ENCODE measurements at regions not wholly inside any gene's neighbourhood (a gene's known extent, or its start where the extent isn't known, plus 50 kb on each side); places are given as distances from the start of the nearest gene placed in this dataset.

- H3K9ac ChIP-seq (ENCODE audit: control insufficient read depth, extremely low read depth, insufficient read depth, low read length), result no peak overlapping the region
- no peak overlapping the region for H3K27ac ChIP-seq (ENCODE audit: control insufficient read depth, insufficient read depth, low read length)
- no peak overlapping the region for H2AFZ ChIP-seq (ENCODE audit: control insufficient read depth, low read length)
- H4K20me1 ChIP-seq (ENCODE audit: control insufficient read depth, extremely low read depth, insufficient read depth, low read length), result no peaks in the 10 kb centered on the region
- peaks cover 2% of the 10 kb centered on the region for H3K9me3 ChIP-seq (ENCODE audit: control insufficient read depth, low read depth, low read length)
- no peaks in the 10 kb centered on the region for H3K79me2 ChIP-seq (ENCODE audit: control insufficient read depth, insufficient read depth, low read length)
- no peak overlapping the region for H3K4me3 ChIP-seq (ENCODE audit: control insufficient read depth in 2 of 3, extremely low read depth in 1 of 3, insufficient read depth in 2 of 3, low read depth in 1 of 3, low read length in 3 of 3)
- DNase-seq (ENCODE audit: low read depth, low spot score) (no peak), FAIRE-seq (no peak)
- no peaks in the 10 kb centered on the region for H3K4me1 ChIP-seq (ENCODE audit: control insufficient read depth, extremely low read depth, insufficient read depth, low read length)
- H3K4me2 ChIP-seq (ENCODE audit: control insufficient read depth, extremely low read depth, insufficient read depth, low read depth, low read length), result no peak overlapping the region
- TF ChIP-seq, protein P1, sequence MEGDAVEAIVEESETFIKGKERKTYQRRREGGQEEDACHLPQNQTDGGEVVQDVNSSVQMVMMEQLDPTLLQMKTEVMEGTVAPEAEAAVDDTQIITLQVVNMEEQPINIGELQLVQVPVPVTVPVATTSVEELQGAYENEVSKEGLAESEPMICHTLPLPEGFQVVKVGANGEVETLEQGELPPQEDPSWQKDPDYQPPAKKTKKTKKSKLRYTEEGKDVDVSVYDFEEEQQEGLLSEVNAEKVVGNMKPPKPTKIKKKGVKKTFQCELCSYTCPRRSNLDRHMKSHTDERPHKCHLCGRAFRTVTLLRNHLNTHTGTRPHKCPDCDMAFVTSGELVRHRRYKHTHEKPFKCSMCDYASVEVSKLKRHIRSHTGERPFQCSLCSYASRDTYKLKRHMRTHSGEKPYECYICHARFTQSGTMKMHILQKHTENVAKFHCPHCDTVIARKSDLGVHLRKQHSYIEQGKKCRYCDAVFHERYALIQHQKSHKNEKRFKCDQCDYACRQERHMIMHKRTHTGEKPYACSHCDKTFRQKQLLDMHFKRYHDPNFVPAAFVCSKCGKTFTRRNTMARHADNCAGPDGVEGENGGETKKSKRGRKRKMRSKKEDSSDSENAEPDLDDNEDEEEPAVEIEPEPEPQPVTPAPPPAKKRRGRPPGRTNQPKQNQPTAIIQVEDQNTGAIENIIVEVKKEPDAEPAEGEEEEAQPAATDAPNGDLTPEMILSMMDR (optimal IDR thresholded peaks at IDR 0.05 in 1 of 3, IDR thresholded peaks at IDR 0.05 in 1 of 3, conservative IDR thresholded peaks at IDR 0.05 in 1 of 3; ENCODE audit: extremely low read depth in 1 of 3, insufficient read depth in 2 of 3, low read length in 3 of 3), result no peak
- no peak for TF ChIP-seq EZH2 (IDR thresholded peaks at IDR 0.05; ENCODE audit: low read length)
- H3K9me1 ChIP-seq (ENCODE audit: control insufficient read depth, extremely low read depth, insufficient read depth, low read length), result no peaks in the 10 kb centered on the region
- dilution Hi-C loops (cut with MboI; ENCODE audit: extremely low pct_ligation_motif_present, low sequenced_read_pairs), result no loop called here
- H3K27me3 ChIP-seq (ENCODE audit: control insufficient read depth, extremely low read depth, insufficient read depth, low read length), result no peaks in the 10 kb centered on the region
- H3K36me3 ChIP-seq (ENCODE audit: control insufficient read depth in 2 of 2, extremely low read depth in 1 of 2, insufficient read depth in 2 of 2, low read length in 2 of 2), result no peaks in the 10 kb centered on the region
Observed at GRCh38 chr1:239563681-239564080, 177.3 kb downstream of the CHRM3 start.

DNA sequence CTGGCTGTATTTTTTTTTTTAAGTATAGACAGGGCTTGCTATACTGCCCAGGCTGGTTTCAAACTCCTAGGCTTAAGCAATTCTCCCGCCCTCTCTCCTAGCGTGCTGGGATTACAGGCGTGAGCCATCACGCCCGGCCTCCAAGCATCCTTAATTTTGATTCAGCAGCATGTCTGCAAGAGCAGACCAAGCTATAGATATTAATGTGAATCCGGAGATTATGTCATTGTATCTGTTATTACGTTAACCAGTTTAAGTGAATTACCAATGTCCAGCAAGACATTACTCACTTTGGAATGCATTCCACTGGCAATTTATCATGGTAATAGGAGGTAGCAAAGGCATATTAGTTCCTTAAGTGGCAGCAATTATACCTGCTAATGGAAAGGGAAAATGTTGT is 179.7 kb downstream of the CHRM3 start:
- dilution Hi-C loops (cut with MboI; ENCODE audit: extremely low pct_ligation_motif_present, low sequenced_read_pairs), result no loop called here
- H2AFZ ChIP-seq (ENCODE audit: control insufficient read depth, low read length), result no peak overlapping the region

More for the DNA sequence above, 179.7 kb downstream of the CHRM3 start:
- TF ChIP-seq EZH2 (IDR thresholded peaks at IDR 0.05; ENCODE audit: low read length), result no peak
- TF ChIP-seq, protein P1 (optimal IDR thresholded peaks at IDR 0.05 in 1 of 3, IDR thresholded peaks at IDR 0.05 in 1 of 3, conservative IDR thresholded peaks at IDR 0.05 in 1 of 3; ENCODE audit: extremely low read depth in 1 of 3, insufficient read depth in 2 of 3, low read length in 3 of 3), result no peak
- Histone ChIP-seq H3K79me2 (ENCODE audit: control insufficient read depth, insufficient read depth, low read length) (no peaks in the 10 kb centered on the region), H3K27ac (ENCODE audit: control insufficient read depth, insufficient read depth, low read length) (no peak overlapping the region), H3K9me3 (ENCODE audit: control insufficient read depth, low read depth, low read length) (no peaks in the 10 kb centered on the region), H3K4me3 (ENCODE audit: control insufficient read depth in 2 of 3, extremely low read depth in 1 of 3, insufficient read depth in 2 of 3, low read depth in 1 of 3, low read length in 3 of 3) (no peak overlapping the region), H3K4me1 (ENCODE audit: control insufficient read depth, extremely low read depth, insufficient read depth, low read length) (no peaks in the 10 kb centered on the region), H4K20me1 (ENCODE audit: control insufficient read depth, extremely low read depth, insufficient read depth, low read length) (no peaks in the 10 kb centered on the region), H3K9ac (ENCODE audit: control insufficient read depth, extremely low read depth, insufficient read depth, low read length) (no peak overlapping the region), H3K9me1 (ENCODE audit: control insufficient read depth, extremely low read depth, insufficient read depth, low read length) (no peaks in the 10 kb centered on the region), H3K27me3 (ENCODE audit: control insufficient read depth, extremely low read depth, insufficient read depth, low read length) (no peaks in the 10 kb centered on the region), H3K36me3 (ENCODE audit: control insufficient read depth in 2 of 2, extremely low read depth in 1 of 2, insufficient read depth in 2 of 2, low read length in 2 of 2) (no peaks in the 10 kb centered on the region), H3K4me2 (ENCODE audit: control insufficient read depth, extremely low read depth, insufficient read depth, low read depth, low read length) (no peak overlapping the region)
- no peak for FAIRE-seq
- DNase-seq (ENCODE audit: low read depth, low spot score), result no peak

Measured in keratinocyte (primary cell).